IMR-90 (cell line): ENCODE measurements at regions not wholly inside any gene's neighbourhood (a gene's known extent, or its start where the extent isn't known, plus 50 kb on each side); places are given as distances from the start of the nearest gene placed in this dataset.

ENCODE experiments used
- ATAC-seq: fragments of 200-7000 bp; cut with Tn5 transposase; 2 replicates; pipeline ENCODE4 v1.9.1; 2020; ENCODE audit warnings: low read depth, mild to moderate bottlenecking, moderate library complexity
- BruUV-seq: library from RNA; stranded (reverse); fragments of 400-500 nt; replicated peaks from 2 replicates; lab custom pipeline; 2021; lab: Mats Ljungman, UMichigan
- CTCF ChIA-PET: fragments of 300-600 bp; formaldehyde crosslinking; extraction: SDS; loops from one replicate; lab custom pipeline; 2021; ENCODE audit warnings: antibody characterized with exemption; lab: Yijun Ruan, JAX
- POLR2A ChIA-PET: fragments of 300-600 bp; sonication (Branson Sonifier 250); formaldehyde crosslinking; loops from one replicate; lab custom pipeline; 2022; ENCODE audit warnings: antibody characterized with exemption; ENCODE audit not compliant: unreplicated experiment; lab: Charles Lee
- DNase-seq: peaks from one replicate; pipeline ENCODE4 v3.0.0; 2013
- H2AFZ ChIP-seq: replicated peaks from 2 replicates; pipeline ENCODE3; 2013; ENCODE audit warnings: low read length, mild to moderate bottlenecking; ENCODE audit not compliant: poor library complexity
- H2AK5ac ChIP-seq: 2 replicates; pipeline ENCODE4 v1.6.1; 2013; ENCODE audit warnings: low read depth, low read length, inconsistent platforms
- H2AK9ac ChIP-seq: replicated peaks from 2 replicates; pipeline ENCODE3; 2013; ENCODE audit warnings: mild to moderate bottlenecking, low read depth, low read length, moderate library complexity; ENCODE audit not compliant: poor library complexity
- H2BK120ac ChIP-seq: 2 replicates; pipeline ENCODE4 v1.6.1; 2013; ENCODE audit warnings: low read depth, low read length, inconsistent platforms
- H2BK15ac ChIP-seq: 3 replicates; pipeline ENCODE4 v1.6.1; 2013; ENCODE audit warnings: low read depth, low read length, inconsistent platforms
- H2BK20ac ChIP-seq: 2 replicates; pipeline ENCODE4 v1.6.1; 2013; ENCODE audit warnings: low read depth, mild to moderate bottlenecking, inconsistent platforms, low read length, moderate library complexity
- H2BK5ac ChIP-seq: 2 replicates; pipeline ENCODE4 v1.6.1; 2013; ENCODE audit warnings: mild to moderate bottlenecking, low read depth, low read length, inconsistent platforms; ENCODE audit not compliant: poor library complexity, severe bottlenecking
- H3K14ac ChIP-seq: replicated peaks from 2 replicates; pipeline ENCODE4 v1.6.1; 2013; ENCODE audit warnings: low read depth, low read length, inconsistent platforms
- H3K18ac ChIP-seq: 2 replicates; pipeline ENCODE4 v1.6.1; 2013; ENCODE audit warnings: low read depth, low read length, control low read depth
- H3K23ac ChIP-seq: 2 replicates; pipeline ENCODE4 v1.6.1; 2013; ENCODE audit warnings: low read depth, low read length, inconsistent platforms
- H3K27ac ChIP-seq: 2 replicates; pipeline ENCODE4 v1.5.1; 2013; ENCODE audit warnings: mild to moderate bottlenecking, control low read depth, low read length; ENCODE audit not compliant: insufficient read depth
- H3K27me3 ChIP-seq: 2 replicates; pipeline ENCODE4 v1.6.1; 2013; ENCODE audit warnings: low read length; ENCODE audit not compliant: control insufficient read depth, insufficient read depth
- H3K36me3 ChIP-seq: 2 replicates; pipeline ENCODE4 v1.6.1; 2013; ENCODE audit warnings: low read length, mixed read lengths; ENCODE audit not compliant: control insufficient read depth, insufficient read depth
- H3K4ac ChIP-seq: 2 replicates; pipeline ENCODE4 v1.6.1; 2013; ENCODE audit warnings: low read depth, low read length, inconsistent platforms
- H3K4me1 ChIP-seq: 2 replicates; pipeline ENCODE4 v1.6.1; 2013; ENCODE audit warnings: low read length, mixed read lengths; ENCODE audit not compliant: control insufficient read depth, insufficient read depth
- H3K4me2 ChIP-seq: 2 replicates; pipeline ENCODE4 v1.6.1; 2013; ENCODE audit warnings: low read depth, mild to moderate bottlenecking, control low read depth, low read length, moderate library complexity
- H3K4me3 ChIP-seq: 2 replicates; pipeline ENCODE4 v1.5.1; 2013; ENCODE audit warnings: low read depth, mild to moderate bottlenecking, control low read depth, low read length, moderate library complexity; ENCODE audit not compliant: insufficient read depth
- H3K56ac ChIP-seq: 2 replicates; pipeline ENCODE4 v1.6.1; 2013; ENCODE audit warnings: low read length, inconsistent platforms; ENCODE audit not compliant: insufficient read depth; ENCODE audit errors: extremely low read depth
- H3K79me1 ChIP-seq, 2 experiments: 2 replicates each; pipeline ENCODE4 v1.6.1; 2013; ENCODE audit warnings: low read length in 2 of 2, inconsistent platforms in 1 of 2, low read depth in 1 of 2
- H3K9ac ChIP-seq: 2 replicates; pipeline ENCODE4 v1.6.1; 2013; ENCODE audit warnings: low read depth, low read length, control low read depth
- H3K9me1 ChIP-seq: 2 replicates; pipeline ENCODE4 v1.6.1; 2013; ENCODE audit warnings: low read length, inconsistent platforms; ENCODE audit not compliant: insufficient read depth
- H3K9me3 ChIP-seq: 2 replicates; pipeline ENCODE4 v1.6.1; 2013; ENCODE audit warnings: low read length; ENCODE audit not compliant: control insufficient read depth, insufficient read depth
- H4K20me1 ChIP-seq: 2 replicates; pipeline ENCODE4 v1.6.1; 2013; ENCODE audit warnings: low read length, inconsistent platforms; ENCODE audit not compliant: insufficient read depth
- H4K5ac ChIP-seq: 2 replicates; pipeline ENCODE4 v1.6.1; 2013; ENCODE audit warnings: mild to moderate bottlenecking, low read depth, low read length, control low read depth
- H4K8ac ChIP-seq, 2 experiments: 2 replicates each; pipeline ENCODE4 v1.6.1; 2013; ENCODE audit warnings: low read depth in 2 of 2, low read length in 2 of 2, control low read depth in 1 of 2, inconsistent platforms in 1 of 2
- H4K91ac ChIP-seq: 2 replicates; pipeline ENCODE4 v1.6.1; 2013; ENCODE audit warnings: low read depth, low read length, inconsistent platforms; ENCODE audit not compliant: insufficient read depth
- BHLHE40 ChIP-seq: fragments of 150-350 bp; IDR thresholded peaks from 2 replicates; pipeline ENCODE4 v1.6.1; 2016; ENCODE audit warnings: mild to moderate bottlenecking, low read depth, low read length
- CEBPB ChIP-seq: IDR thresholded peaks from 2 replicates; pipeline ENCODE4 v1.6.1; 2012; ENCODE audit warnings: low read depth, low read length, improper control_type of control experiment
- CHD1 ChIP-seq: IDR thresholded peaks from 2 replicates; pipeline ENCODE4 v1.6.1; 2012; ENCODE audit warnings: low read depth, low read length, improper control_type of control experiment
- FOS ChIP-seq: fragments of 150-350 bp; IDR thresholded peaks from 2 replicates; pipeline ENCODE4 v1.6.1; 2016; ENCODE audit warnings: low read depth, low read length
- MAFK ChIP-seq: IDR thresholded peaks from 2 replicates; pipeline ENCODE4 v1.6.1; 2012; ENCODE audit warnings: low read depth, low read length, improper control_type of control experiment
- MXI1 ChIP-seq: IDR thresholded peaks from 2 replicates; pipeline ENCODE4 v1.6.1; 2012; ENCODE audit warnings: low read depth, mild to moderate bottlenecking, low read length, moderate library complexity, borderline replicate concordance
- NFE2L2 ChIP-seq: fragments of 150-350 bp; IDR thresholded peaks from 2 replicates; pipeline ENCODE4 v1.6.1; 2016; ENCODE audit warnings: low read depth, mild to moderate bottlenecking, low read length
- POLR2A ChIP-seq: IDR thresholded peaks from 2 replicates; pipeline ENCODE4 v1.6.1; 2012; ENCODE audit warnings: mild to moderate bottlenecking, low read depth, low read length
- RAD21 ChIP-seq: IDR thresholded peaks from 2 replicates; pipeline ENCODE4 v1.6.1; 2012; ENCODE audit warnings: low read length, improper control_type of control experiment
- RCOR1 ChIP-seq: IDR thresholded peaks from 2 replicates; pipeline ENCODE4 v1.6.1; 2012; ENCODE audit warnings: mild to moderate bottlenecking, low read length, improper control_type of control experiment; ENCODE audit not compliant: insufficient replicate concordance
- RFX5 ChIP-seq: IDR thresholded peaks from 2 replicates; pipeline ENCODE4 v1.8.0; 2012; ENCODE audit warnings: low read depth, mild to moderate bottlenecking, low read length, moderate library complexity
- SMC3 ChIP-seq: fragments of 150-350 bp; IDR thresholded peaks from 2 replicates; pipeline ENCODE4 v1.6.1; 2016; ENCODE audit warnings: low read depth, mild to moderate bottlenecking, antibody characterized with exemption, low read length, moderate library complexity
- WGBS, 2 experiments: methylation state at CpG; one replicate each; pipeline versions ENCODE4 v1.1.5 to v1.1.7; 2013; ENCODE audit warnings: missing lambda C conversion rate in 2 of 2; ENCODE audit not compliant: insufficient read length in 1 of 2; ENCODE audit errors: extremely low coverage in 2 of 2; 5-methylcytosine and 5-hydroxymethylcytosine counted together
- dilution Hi-C: fragments of 300-500 bp; cut with HindIII; formaldehyde crosslinking; loops from one replicate; pipeline ENCODE4 v1.14.3; 2018; ENCODE audit warnings: low sequenced_read_pairs; ENCODE audit not compliant: unreplicated experiment
- in situ Hi-C: fragments of 300-500 bp; cut with MboI; formaldehyde crosslinking; loops from 3 replicates; pipeline ENCODE4 v1.14.3; 2019; ENCODE audit warnings: low sequenced_read_pairs, inconsistent platforms, mixed read lengths
- intact Hi-C: fragments of 100-400 bp; cut with micrococcal nuclease; formaldehyde crosslinking; loops from 2 replicates; pipeline ENCODE4 v1.10.0; 2022
- TF ChIP-seq, protein P1 (sequence below): fragments of 150-350 bp; IDR thresholded peaks from 2 replicates; pipeline ENCODE4 v1.6.1; 2017; ENCODE audit warnings: mild to moderate bottlenecking, antibody characterized with exemption, low read length, low read depth
- TF ChIP-seq, protein P2 (sequence below): fragments of 150-350 bp; IDR thresholded peaks from 2 replicates; pipeline ENCODE4 v1.6.1; 2016; ENCODE audit warnings: low read depth, mild to moderate bottlenecking, low read length, moderate library complexity, borderline replicate concordance
- TF ChIP-seq, protein P3 (sequence below): conservative IDR thresholded peaks from 2 replicates; pipeline ENCODE4 v1.5.1; 2012; ENCODE audit warnings: mild to moderate bottlenecking, low read depth, low read length, improper control_type of control experiment

DNA sequence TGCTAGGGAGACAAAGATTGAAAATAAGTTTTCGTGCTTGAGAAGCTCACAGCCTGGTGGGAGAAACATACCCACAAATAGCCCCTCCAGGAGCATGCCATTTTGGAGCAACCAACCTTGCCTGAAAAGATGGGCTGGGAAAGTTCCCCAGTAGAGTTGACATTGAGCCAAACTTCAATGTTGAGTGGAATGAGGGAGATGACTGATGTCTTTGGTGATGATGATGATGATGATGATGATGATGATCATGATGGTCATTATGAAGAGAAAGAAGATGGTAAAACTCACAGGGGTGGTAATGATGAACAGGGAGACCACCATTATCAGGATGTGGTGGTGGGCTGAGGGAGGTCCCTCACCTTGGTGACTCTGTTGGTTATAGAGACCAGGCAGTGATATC lies 50.1 kb upstream of the ADRA1D start:
- no peak overlapping the region for H4K8ac ChIP-seq
- no peak overlapping the region for H2AK5ac ChIP-seq
- no peak overlapping the region for H4K91ac ChIP-seq
- H3K4ac ChIP-seq: no peak overlapping the region
- no peak overlapping the region for H3K23ac ChIP-seq
- in situ Hi-C loops: no loop called here
- H3K18ac ChIP-seq: no peak overlapping the region
- no peak overlapping the region for H2BK5ac ChIP-seq
- no peak for DNase-seq
- no peak overlapping the region for H3K9ac ChIP-seq
- no peak overlapping the region for H4K5ac ChIP-seq
- no peaks in the 10 kb centered on the region for H3K9me3 ChIP-seq
- H2BK120ac ChIP-seq: no peak overlapping the region
- no peak overlapping the region for H3K56ac ChIP-seq
- H3K4me2 ChIP-seq: no peak overlapping the region
- no peaks in the 10 kb centered on the region for H4K20me1 ChIP-seq
- no peak overlapping the region for H2AFZ ChIP-seq
- no peaks in the 10 kb centered on the region for H3K79me1 ChIP-seq
- dilution Hi-C loops: no loop called here
- no peak overlapping the region for H2BK20ac ChIP-seq
- H3K4me1 ChIP-seq: no peaks in the 10 kb centered on the region
- no peak for ATAC-seq
- no peak overlapping the region for H3K27ac ChIP-seq
- H3K27me3 ChIP-seq: peaks cover 52% of the 10 kb centered on the region
- no peaks in the 10 kb centered on the region for H3K36me3 ChIP-seq
- H3K4me3 ChIP-seq: no peak overlapping the region
- H3K9me1 ChIP-seq: no peaks in the 10 kb centered on the region
- POLR2A ChIA-PET: interaction anchor here (0.5 kb wide), 1 partner anchor 450 kb away, joined by 4 read pairs; no protein-coding TSS in a partner anchor
- H2BK15ac ChIP-seq: no peak overlapping the region
- no CpG with 5 or more reads among the region's 1 CpG for WGBS, 2 experiments
- no peak overlapping the region for H2AK9ac ChIP-seq
- CTCF ChIA-PET: no interaction called here
- no TSS peak for BruUV-seq
- H3K14ac ChIP-seq: no peak overlapping the region
- TF ChIP-seq, protein P1, sequence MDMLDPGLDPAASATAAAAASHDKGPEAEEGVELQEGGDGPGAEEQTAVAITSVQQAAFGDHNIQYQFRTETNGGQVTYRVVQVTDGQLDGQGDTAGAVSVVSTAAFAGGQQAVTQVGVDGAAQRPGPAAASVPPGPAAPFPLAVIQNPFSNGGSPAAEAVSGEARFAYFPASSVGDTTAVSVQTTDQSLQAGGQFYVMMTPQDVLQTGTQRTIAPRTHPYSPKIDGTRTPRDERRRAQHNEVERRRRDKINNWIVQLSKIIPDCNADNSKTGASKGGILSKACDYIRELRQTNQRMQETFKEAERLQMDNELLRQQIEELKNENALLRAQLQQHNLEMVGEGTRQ: no peak
- TF ChIP-seq MAFK: no peak
- no peak for TF ChIP-seq POLR2A
- no peak for TF ChIP-seq RCOR1
- TF ChIP-seq RFX5: no peak
- TF ChIP-seq, protein P2, sequence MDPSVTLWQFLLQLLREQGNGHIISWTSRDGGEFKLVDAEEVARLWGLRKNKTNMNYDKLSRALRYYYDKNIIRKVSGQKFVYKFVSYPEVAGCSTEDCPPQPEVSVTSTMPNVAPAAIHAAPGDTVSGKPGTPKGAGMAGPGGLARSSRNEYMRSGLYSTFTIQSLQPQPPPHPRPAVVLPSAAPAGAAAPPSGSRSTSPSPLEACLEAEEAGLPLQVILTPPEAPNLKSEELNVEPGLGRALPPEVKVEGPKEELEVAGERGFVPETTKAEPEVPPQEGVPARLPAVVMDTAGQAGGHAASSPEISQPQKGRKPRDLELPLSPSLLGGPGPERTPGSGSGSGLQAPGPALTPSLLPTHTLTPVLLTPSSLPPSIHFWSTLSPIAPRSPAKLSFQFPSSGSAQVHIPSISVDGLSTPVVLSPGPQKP: no peak
- no peak for TF ChIP-seq FOS
- TF ChIP-seq CEBPB: no peak
- no peak for TF ChIP-seq NFE2L2
- TF ChIP-seq RAD21: no peak
- TF ChIP-seq MXI1: no peak
- no peak for TF ChIP-seq CHD1
- TF ChIP-seq SMC3: no peak
- no peak for TF ChIP-seq BHLHE40
- TF ChIP-seq, protein P3, sequence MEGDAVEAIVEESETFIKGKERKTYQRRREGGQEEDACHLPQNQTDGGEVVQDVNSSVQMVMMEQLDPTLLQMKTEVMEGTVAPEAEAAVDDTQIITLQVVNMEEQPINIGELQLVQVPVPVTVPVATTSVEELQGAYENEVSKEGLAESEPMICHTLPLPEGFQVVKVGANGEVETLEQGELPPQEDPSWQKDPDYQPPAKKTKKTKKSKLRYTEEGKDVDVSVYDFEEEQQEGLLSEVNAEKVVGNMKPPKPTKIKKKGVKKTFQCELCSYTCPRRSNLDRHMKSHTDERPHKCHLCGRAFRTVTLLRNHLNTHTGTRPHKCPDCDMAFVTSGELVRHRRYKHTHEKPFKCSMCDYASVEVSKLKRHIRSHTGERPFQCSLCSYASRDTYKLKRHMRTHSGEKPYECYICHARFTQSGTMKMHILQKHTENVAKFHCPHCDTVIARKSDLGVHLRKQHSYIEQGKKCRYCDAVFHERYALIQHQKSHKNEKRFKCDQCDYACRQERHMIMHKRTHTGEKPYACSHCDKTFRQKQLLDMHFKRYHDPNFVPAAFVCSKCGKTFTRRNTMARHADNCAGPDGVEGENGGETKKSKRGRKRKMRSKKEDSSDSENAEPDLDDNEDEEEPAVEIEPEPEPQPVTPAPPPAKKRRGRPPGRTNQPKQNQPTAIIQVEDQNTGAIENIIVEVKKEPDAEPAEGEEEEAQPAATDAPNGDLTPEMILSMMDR: no peak
- intact Hi-C loops: no loop called here
